Erythroblast (primary cell): ENCODE measurements at regions not wholly inside any gene's neighbourhood (a gene's known extent, or its start where the extent isn't known, plus 50 kb on each side); places are given as distances from the start of the nearest gene placed in this dataset.

ENCODE experiments used
- GATA1 ChIP-seq: IDR thresholded peaks from 2 replicates; pipeline ENCODE4 v1.6.1; 2011; ENCODE audit warnings: low read depth, mild to moderate bottlenecking, control low read depth, low read length, moderate library complexity
- POLR2A ChIP-seq: IDR thresholded peaks from 2 replicates; pipeline ENCODE4 v1.6.1; 2011; ENCODE audit warnings: mild to moderate bottlenecking, low read length

DNA sequence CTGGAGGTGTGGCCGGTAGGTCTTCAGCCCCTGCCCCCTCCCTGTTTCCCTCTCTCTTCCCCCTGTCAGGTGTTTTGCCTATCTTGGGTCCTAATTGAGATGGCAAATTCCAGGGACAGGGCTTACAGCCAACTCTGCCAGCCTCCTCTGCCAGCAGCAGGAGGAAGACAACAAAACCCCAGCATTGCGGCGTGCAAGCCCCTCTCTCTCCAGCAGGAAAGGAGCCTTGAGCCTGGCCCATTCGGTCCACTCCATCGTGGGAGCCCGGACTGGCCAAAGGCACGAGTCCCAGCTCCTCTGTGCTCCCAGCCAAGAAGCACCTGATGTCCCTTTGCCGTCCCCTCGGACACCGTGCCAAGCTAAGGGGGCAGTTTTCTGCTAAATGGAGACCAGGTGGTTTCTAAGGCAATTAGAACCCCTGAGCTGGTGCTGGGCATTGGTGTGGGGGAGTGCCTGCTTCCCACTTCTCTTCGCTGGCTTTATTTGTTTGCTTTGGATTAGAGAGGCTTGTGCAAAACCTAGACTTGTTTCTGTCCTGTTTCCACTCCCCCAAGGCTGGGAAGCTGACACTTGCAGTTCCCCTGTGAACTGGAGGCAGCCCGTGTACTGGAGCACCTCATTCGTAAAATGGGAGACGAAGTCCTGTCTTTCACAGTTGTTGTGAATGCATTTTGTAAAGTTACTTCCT, 57.1 kb upstream of the LHX5 start:
- no peak for TF ChIP-seq POLR2A
- TF ChIP-seq GATA1: no peak
